B cell (primary cell): ENCODE measurements at regions not wholly inside any gene's neighbourhood (a gene's known extent, or its start where the extent isn't known, plus 50 kb on each side); places are given as distances from the start of the nearest gene placed in this dataset.

Experiments
- CTCF ChIP-seq: fragments of 200-600 bp; IDR thresholded peaks from one replicate; pipeline ENCODE4 v1.8.0; 2022; ENCODE audit warnings: antibody characterized with exemption, mild to moderate bottlenecking
- EZH2 ChIP-seq: IDR thresholded peaks from 2 replicates; pipeline ENCODE4 v1.6.1; 2012; ENCODE audit warnings: borderline replicate concordance, low read depth, mild to moderate bottlenecking, moderate library complexity, low read length; ENCODE audit not compliant: insufficient read depth, poor library complexity, severe bottlenecking

- TF ChIP-seq CTCF (no peak), EZH2 (no peak)
Observed at GRCh38 chr14:38553586-38553985, 297.7 kb upstream of the CLEC14A start.
